ENCODE measurements at regions not wholly inside any gene's neighbourhood (a gene's known extent, or its start where the extent isn't known, plus 50 kb on each side); places are given as distances from the start of the nearest gene placed in this dataset.

DNA sequence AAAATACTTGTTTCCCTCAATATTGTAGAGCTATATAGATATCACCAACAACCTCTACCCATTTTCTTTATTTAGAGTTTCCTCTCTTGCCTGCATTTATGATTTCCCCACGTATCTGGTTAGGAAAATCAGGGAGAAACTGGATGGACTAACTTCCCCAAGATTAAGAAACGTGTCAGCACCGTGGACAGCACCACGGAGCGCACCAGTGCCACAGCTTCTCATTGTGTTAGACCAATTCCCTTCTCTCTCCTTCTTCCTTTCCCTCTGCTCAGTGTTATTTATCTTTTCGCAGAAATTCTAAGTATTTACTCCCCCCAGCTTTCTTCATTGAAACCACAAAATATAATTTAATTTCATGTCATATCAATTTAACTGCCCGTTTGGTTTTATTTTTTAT lies 568.6 kb upstream of the BOD1L1 start:
- TF ChIP-seq, protein P1, sequence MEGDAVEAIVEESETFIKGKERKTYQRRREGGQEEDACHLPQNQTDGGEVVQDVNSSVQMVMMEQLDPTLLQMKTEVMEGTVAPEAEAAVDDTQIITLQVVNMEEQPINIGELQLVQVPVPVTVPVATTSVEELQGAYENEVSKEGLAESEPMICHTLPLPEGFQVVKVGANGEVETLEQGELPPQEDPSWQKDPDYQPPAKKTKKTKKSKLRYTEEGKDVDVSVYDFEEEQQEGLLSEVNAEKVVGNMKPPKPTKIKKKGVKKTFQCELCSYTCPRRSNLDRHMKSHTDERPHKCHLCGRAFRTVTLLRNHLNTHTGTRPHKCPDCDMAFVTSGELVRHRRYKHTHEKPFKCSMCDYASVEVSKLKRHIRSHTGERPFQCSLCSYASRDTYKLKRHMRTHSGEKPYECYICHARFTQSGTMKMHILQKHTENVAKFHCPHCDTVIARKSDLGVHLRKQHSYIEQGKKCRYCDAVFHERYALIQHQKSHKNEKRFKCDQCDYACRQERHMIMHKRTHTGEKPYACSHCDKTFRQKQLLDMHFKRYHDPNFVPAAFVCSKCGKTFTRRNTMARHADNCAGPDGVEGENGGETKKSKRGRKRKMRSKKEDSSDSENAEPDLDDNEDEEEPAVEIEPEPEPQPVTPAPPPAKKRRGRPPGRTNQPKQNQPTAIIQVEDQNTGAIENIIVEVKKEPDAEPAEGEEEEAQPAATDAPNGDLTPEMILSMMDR (IDR thresholded peaks at IDR 0.05) = no peak
- TF ChIP-seq POLR2A (IDR thresholded peaks at IDR 0.05) = no peak

Measured in adrenal gland (tissue), 5 donors.